Common myeloid progenitor, CD34-positive (primary cell): ENCODE measurements at regions not wholly inside any gene's neighbourhood (a gene's known extent, or its start where the extent isn't known, plus 50 kb on each side); places are given as distances from the start of the nearest gene placed in this dataset.

Experiments
- CTCF ChIA-PET: fragments of 350-600 bp; sonication (Branson Sonifier 250); formaldehyde crosslinking; loops from one replicate; lab custom pipeline; 2021; ENCODE audit warnings: antibody characterized with exemption; lab: Charles Lee
- POLR2A ChIA-PET: fragments of 350-600 bp; sonication (Branson Sonifier 250); formaldehyde crosslinking; loops from one replicate; lab custom pipeline; 2021; ENCODE audit warnings: antibody characterized with exemption; lab: Charles Lee
- DNase-seq, 3 donors: peaks; one replicate each; pipeline versions ENCODE4 v3.0.0 to v3.0.0-alpha.2; 2013
- H3K27ac ChIP-seq, 2 experiments: 1 replicate in 1 of 2; 2 replicates in 1 of 2; pipeline ENCODE4 v1.7.0; 2013; ENCODE audit warnings: inconsistent platforms in 2 of 2, low read length in 2 of 2, mild to moderate bottlenecking in 2 of 2, low read depth in 1 of 2, moderate library complexity in 1 of 2; ENCODE audit not compliant: severe bottlenecking in 2 of 2, insufficient read depth in 1 of 2, poor library complexity in 1 of 2
- H3K27me3 ChIP-seq, 5 experiments: replicated peaks in 2 of 5; 1 replicate in 3 of 5; 2 replicates in 2 of 5; pipeline versions ENCODE4 v1.6.1 to v1.7.0; 2013; ENCODE audit warnings: low read length in 4 of 5, mild to moderate bottlenecking in 2 of 5, moderate library complexity in 2 of 5, inconsistent platforms in 1 of 5; ENCODE audit not compliant: insufficient read depth in 5 of 5, control insufficient read depth in 4 of 5
- H3K36me3 ChIP-seq, 4 experiments: 1 replicate in 2 of 4; 2 replicates in 2 of 4; pipeline versions ENCODE4 v1.6.1 to v1.7.0; 2013; ENCODE audit warnings: low read length in 3 of 4, control low read depth in 1 of 4, mild to moderate bottlenecking in 1 of 4; ENCODE audit not compliant: control insufficient read depth in 4 of 4, insufficient read depth in 4 of 4
- H3K4me1 ChIP-seq, 4 experiments: 1 replicate in 3 of 4; 2 replicates in 1 of 4; pipeline versions ENCODE4 v1.6.1 to v1.7.1; 2013; ENCODE audit warnings: low read length in 3 of 4, mild to moderate bottlenecking in 3 of 4, control low read depth in 1 of 4, inconsistent platforms in 1 of 4, moderate library complexity in 1 of 4; ENCODE audit not compliant: control insufficient read depth in 4 of 4, insufficient read depth in 4 of 4; ENCODE audit errors: control extremely low read depth in 1 of 4
- H3K4me3 ChIP-seq, 7 experiments: 1 replicate in 4 of 7; 2 replicates in 3 of 7; pipeline versions ENCODE4 v1.5.1 to v1.7.0; 2013; ENCODE audit warnings: mild to moderate bottlenecking in 7 of 7, low read length in 6 of 7, moderate library complexity in 6 of 7, inconsistent platforms in 2 of 7, low read depth in 2 of 7, control low read depth in 1 of 7; ENCODE audit not compliant: insufficient read depth in 4 of 7, control insufficient read depth in 1 of 7; ENCODE audit errors: extremely low read depth in 1 of 7
- H3K9me3 ChIP-seq, 5 experiments: 1 replicate in 4 of 5; 2 replicates in 1 of 5; pipeline versions ENCODE4 v1.6.1 to v1.7.1; 2013; ENCODE audit warnings: low read length in 4 of 5, mild to moderate bottlenecking in 2 of 5, inconsistent platforms in 1 of 5, low read depth in 1 of 5, moderate library complexity in 1 of 5; ENCODE audit not compliant: control insufficient read depth in 4 of 5, insufficient read depth in 2 of 5; ENCODE audit errors: control extremely low read depth in 1 of 5
- WGBS: methylation state at CpG from one replicate; pipeline ENCODE4 v1.1.5; 2013; ENCODE audit not compliant: insufficient coverage; 5-methylcytosine and 5-hydroxymethylcytosine counted together

GRCh38 chr5:125652761-125653160 lies 770.4 kb upstream of the GRAMD2B start:
- CTCF ChIA-PET = no interaction called here
- DNase-seq = no peak
- no peaks in the 10 kb centered on the region for H3K9me3 ChIP-seq
- no peak overlapping the region for H3K27ac ChIP-seq
- POLR2A ChIA-PET = no interaction called here
- no CpG with 5 or more reads among the region's 2 CpGs for WGBS
- H3K27me3 ChIP-seq = no peaks in the 10 kb centered on the region
- no peaks in the 10 kb centered on the region for H3K4me1 ChIP-seq
- H3K4me3 ChIP-seq = no peak overlapping the region
- no peaks in the 10 kb centered on the region for H3K36me3 ChIP-seq

- H3K36me3 ChIP-seq = no peaks in the 10 kb centered on the region
- POLR2A ChIA-PET = no interaction called here
- DNase-seq = no peak
Observed at GRCh38 chr5:125654392-125654791, 768.8 kb upstream of the GRAMD2B start.

GRCh38 chr5:125655156-125655555 lies 768.1 kb upstream of the GRAMD2B start:
- no peaks in the 10 kb centered on the region for H3K4me1 ChIP-seq
- ChIA-PET POLR2A (no interaction called here), CTCF (no interaction called here)
- H3K4me3 ChIP-seq = no peak overlapping the region
- no peaks in the 10 kb centered on the region for H3K27me3 ChIP-seq
- no peaks in the 10 kb centered on the region for H3K36me3 ChIP-seq
- no peaks in the 10 kb centered on the region for H3K9me3 ChIP-seq
- DNase-seq = no peak
- no peak overlapping the region for H3K27ac ChIP-seq

More at GRCh38 chr5:125654392-125654791, 768.8 kb upstream of the GRAMD2B start:
- Histone ChIP-seq H3K27ac (no peak overlapping the region), H3K4me1 (no peaks in the 10 kb centered on the region), H3K4me3 (no peak overlapping the region), H3K9me3 (no peaks in the 10 kb centered on the region), H3K27me3 (no peaks in the 10 kb centered on the region)
- CTCF ChIA-PET = no interaction called here

- no peaks in the 10 kb centered on the region for H3K36me3 ChIP-seq
- CTCF ChIA-PET = no interaction called here
- H3K27ac ChIP-seq = no peak overlapping the region
- 100% methylated on average over 2 of the region's 2 CpGs for WGBS
- no peaks in the 10 kb centered on the region for H3K9me3 ChIP-seq
- no peak overlapping the region for H3K4me3 ChIP-seq
- H3K4me1 ChIP-seq = no peaks in the 10 kb centered on the region
- DNase-seq = no peak
- POLR2A ChIA-PET = no interaction called here
- no peaks in the 10 kb centered on the region for H3K27me3 ChIP-seq
Observed at GRCh38 chr5:125657936-125658335, 765.3 kb upstream of the GRAMD2B start.

GRCh38 chr5:125659316-125660023 lies 763.7 kb upstream of the GRAMD2B start:
- H3K4me3 ChIP-seq = no peak overlapping the region
- no peaks in the 10 kb centered on the region for H3K36me3 ChIP-seq
- no peaks in the 10 kb centered on the region for H3K9me3 ChIP-seq
- no peak overlapping the region for H3K27ac ChIP-seq
- ChIA-PET CTCF (no interaction called here), POLR2A (no interaction called here)
- no peak for DNase-seq
- WGBS = 92% methylated on average over 2 of the region's 2 CpGs
- no peaks in the 10 kb centered on the region for H3K27me3 ChIP-seq
- H3K4me1 ChIP-seq = no peaks in the 10 kb centered on the region

- Histone ChIP-seq H3K27me3 (no peaks in the 10 kb centered on the region), H3K36me3 (no peaks in the 10 kb centered on the region), H3K27ac (no peak overlapping the region), H3K9me3 (no peaks in the 10 kb centered on the region), H3K4me3 (no peak overlapping the region), H3K4me1 (no peaks in the 10 kb centered on the region)
- ChIA-PET CTCF (no interaction called here), POLR2A (no interaction called here)
- DNase-seq = no peak
- 100% methylated on average over 1 of the region's 1 CpG for WGBS
Observed at GRCh38 chr5:125660231-125660895, 762.8 kb upstream of the GRAMD2B start.

- Histone ChIP-seq H3K4me1 (no peaks in the 10 kb centered on the region), H3K36me3 (no peaks in the 10 kb centered on the region), H3K4me3 (no peak overlapping the region), H3K27ac (no peak overlapping the region), H3K27me3 (no peaks in the 10 kb centered on the region), H3K9me3 (no peaks in the 10 kb centered on the region)
- no CpG with 5 or more reads among the region's 1 CpG for WGBS
- CTCF ChIA-PET = no interaction called here
- no peak for DNase-seq
- POLR2A ChIA-PET = no interaction called here
Observed at GRCh38 chr5:125661584-125661983, 761.6 kb upstream of the GRAMD2B start.
